HL-60 (cell line): ENCODE measurements at regions not wholly inside any gene's neighbourhood (a gene's known extent, or its start where the extent isn't known, plus 50 kb on each side); places are given as distances from the start of the nearest gene placed in this dataset.
A peak's percentile ranks its signal among the peaks of the same experiment; 100 is the strongest.

Source experiments
- DNase-seq, 2 experiments: peaks; one replicate each; pipeline ENCODE4 v3.0.0-alpha.2; 2010 to 2020; ENCODE audit warnings: low read depth in 1 of 2, low spot score in 1 of 2
- H3K27ac ChIP-seq: fragments of 250-450 bp; sonication (Bioruptor Pico); replicated peaks from 2 replicates; pipeline ENCODE4 v1.5.1; 2020; ENCODE audit warnings: mild to moderate bottlenecking, moderate library complexity
- H3K27me3 ChIP-seq: fragments of 250-450 bp; sonication (Bioruptor Pico); 2 replicates; pipeline ENCODE4 v1.5.1; 2021; ENCODE audit warnings: mild to moderate bottlenecking, moderate library complexity; ENCODE audit not compliant: insufficient read depth, poor library complexity, severe bottlenecking
- H3K4me3 ChIP-seq: replicated peaks from 2 replicates; pipeline ENCODE4 v1.5.1; 2011; ENCODE audit warnings: mild to moderate bottlenecking, control low read depth, low read length; ENCODE audit not compliant: insufficient read depth
- CTCF ChIP-seq: IDR thresholded peaks from one replicate; pipeline ENCODE4 v1.5.1; 2011; ENCODE audit warnings: low read length, control low read depth, inconsistent platforms; ENCODE audit not compliant: insufficient read depth
- GABPA ChIP-seq: IDR thresholded peaks from 2 replicates; pipeline ENCODE4 v1.6.1; 2012; ENCODE audit warnings: low read depth
- POLR2AphosphoS5 ChIP-seq: IDR thresholded peaks from 2 replicates; pipeline ENCODE4 v1.6.1; 2012; ENCODE audit warnings: low read depth
- REST ChIP-seq: IDR thresholded peaks from 2 replicates; pipeline ENCODE4 v1.6.1; 2012; ENCODE audit warnings: low read depth; ENCODE audit not compliant: insufficient replicate concordance
- SPI1 ChIP-seq: IDR thresholded peaks from 2 replicates; pipeline ENCODE4 v1.6.1; 2012; ENCODE audit warnings: low read depth, mild to moderate bottlenecking, borderline replicate concordance

- no peak for DNase-seq
- no peak overlapping the region for H3K27ac ChIP-seq
- H3K27me3 ChIP-seq: peaks cover 60% of the 10 kb centered on the region
- no peak for TF ChIP-seq CTCF
- H3K4me3 ChIP-seq: no peak overlapping the region
These were observed 134.6 kb downstream of the INSIG2 start for GRCh38 chr2:118222672-118223421.

GRCh38 chr2:118222273-118222594, 134.0 kb downstream of the INSIG2 start:
- TF ChIP-seq SPI1 (no peak), REST (no peak), GABPA (no peak), POLR2AphosphoS5 (no peak), CTCF (no peak)

GRCh38 chr2:118221536-118222272, 133.4 kb downstream of the INSIG2 start:
- DNase-seq: peak; percentile 20 to 45
- H3K27me3 ChIP-seq: peaks cover 61% of the 10 kb centered on the region
- no peak overlapping the region for H3K4me3 ChIP-seq
- TF ChIP-seq CTCF (peak; percentile 63), GABPA (no peak)
- H3K27ac ChIP-seq: no peak overlapping the region

More at GRCh38 chr2:118222273-118222594, 134.0 kb downstream of the INSIG2 start:
- DNase-seq: no peak
- Histone ChIP-seq H3K27ac (no peak overlapping the region), H3K4me3 (no peak overlapping the region), H3K27me3 (peaks cover 61% of the 10 kb centered on the region)

GRCh38 chr2:118219611-118220010, 131.3 kb downstream of the INSIG2 start:
- H3K27ac ChIP-seq: no peak overlapping the region
- TF ChIP-seq REST: no peak
- TF ChIP-seq GABPA: no peak
- TF ChIP-seq SPI1: no peak
- TF ChIP-seq CTCF: no peak
- no peak for TF ChIP-seq POLR2AphosphoS5
- H3K4me3 ChIP-seq: no peak overlapping the region
- peaks cover 42% of the 10 kb centered on the region for H3K27me3 ChIP-seq
- DNase-seq: no peak
